ENCODE measurements at regions not wholly inside any gene's neighbourhood (a gene's known extent, or its start where the extent isn't known, plus 50 kb on each side); places are given as distances from the start of the nearest gene placed in this dataset.
"Not testable (repeated sequence)": the region's sequence is repeated elsewhere in the genome, so short reads cannot be mapped to it uniquely, and the experiment has no call there.

- H3K4me1 Mint-ChIP-seq; H3K4me3 Mint-ChIP-seq; H3K27me3 Mint-ChIP-seq (ENCODE audit: low read depth); H3K27ac Mint-ChIP-seq; H3K36me3 Mint-ChIP-seq; DNase-seq (ENCODE audit: low spot score in 2 of 2, unreplicated experiment in 2 of 2); H3K9me3 Mint-ChIP-seq: not testable (repeated sequence)
Measured at GRCh38 chr1:273772-274171, 177.7 kb downstream of the OR4F29 start.

GRCh38 chr1:267815-268214 is 183.7 kb downstream of the OR4F29 start:
- peak; percentile 45 to 81 for DNase-seq (ENCODE audit: low spot score in 2 of 2, unreplicated experiment in 2 of 2)
- not testable (repeated sequence) for H3K4me1 Mint-ChIP-seq; H3K27me3 Mint-ChIP-seq (ENCODE audit: low read depth); H3K9me3 Mint-ChIP-seq; H3K4me3 Mint-ChIP-seq; H3K27ac Mint-ChIP-seq; H3K36me3 Mint-ChIP-seq
